ENCODE measurements at regions not wholly inside any gene's neighbourhood (a gene's known extent, or its start where the extent isn't known, plus 50 kb on each side); places are given as distances from the start of the nearest gene placed in this dataset.
"Not testable (repeated sequence)": the region's sequence is repeated elsewhere in the genome, so short reads cannot be mapped to it uniquely, and the experiment has no call there.

- no peak for FAIRE-seq
- no peak for DNase-seq (ENCODE audit: low spot score)
Measured at GRCh38 chr16:85220125-85220839, 108.0 kb upstream of the CIBAR2 start.

- no peak for DNase-seq (ENCODE audit: low spot score)
- FAIRE-seq = no peak
Measured at GRCh38 chr16:85220964-85221731, 108.9 kb upstream of the CIBAR2 start.

GRCh38 chr16:85221771-85222154, 109.5 kb upstream of the CIBAR2 start:
- no peak for FAIRE-seq
- no peak for DNase-seq (ENCODE audit: low spot score)

GRCh38 chr16:85222155-85222863, 110.0 kb upstream of the CIBAR2 start:
- DNase-seq (ENCODE audit: low spot score) (no peak), FAIRE-seq (no peak)

- DNase-seq (ENCODE audit: low spot score) (no peak), FAIRE-seq (no peak)
Measured at GRCh38 chr16:85225257-85225656, 113.0 kb upstream of the CIBAR2 start.

GRCh38 chr16:85225721-85226120, 113.4 kb upstream of the CIBAR2 start:
- FAIRE-seq (no peak), DNase-seq (ENCODE audit: low spot score) (no peak)

GRCh38 chr16:85227084-85227945, 115.0 kb upstream of the CIBAR2 start:
- DNase-seq (ENCODE audit: low spot score) (peak; percentile 76), FAIRE-seq (peak; percentile 88)

- no peak for FAIRE-seq
Measured at GRCh38 chr16:85227946-85228862, 115.9 kb upstream of the CIBAR2 start.

GRCh38 chr16:85228970-85229430, 116.7 kb upstream of the CIBAR2 start:
- FAIRE-seq (no peak), DNase-seq (ENCODE audit: low spot score) (no peak)

More at GRCh38 chr16:85227946-85228862, 115.9 kb upstream of the CIBAR2 start:
- DNase-seq (ENCODE audit: low spot score) = peak; percentile 30

GRCh38 chr16:85229869-85230462, 117.7 kb upstream of the CIBAR2 start:
- no peak for FAIRE-seq

GRCh38 chr16:85230764-85231383, 118.6 kb upstream of the CIBAR2 start:
- FAIRE-seq; DNase-seq (ENCODE audit: low spot score): not testable (repeated sequence)

More at GRCh38 chr16:85229869-85230462, 117.7 kb upstream of the CIBAR2 start:
- no peak for DNase-seq (ENCODE audit: low spot score)

GRCh38 chr16:85231959-85232358, 119.7 kb upstream of the CIBAR2 start:
- DNase-seq (ENCODE audit: low spot score) (no peak), FAIRE-seq (no peak)

GRCh38 chr16:85232369-85233142, 120.3 kb upstream of the CIBAR2 start:
- no peak for FAIRE-seq
- no peak for DNase-seq (ENCODE audit: low spot score)

- DNase-seq (ENCODE audit: low spot score) = no peak
- no peak for FAIRE-seq
Measured at GRCh38 chr16:85233516-85233915, 121.2 kb upstream of the CIBAR2 start.

GRCh38 chr16:85234310-85235204, 122.3 kb upstream of the CIBAR2 start:
- DNase-seq (ENCODE audit: low spot score) (no peak), FAIRE-seq (no peak)

GRCh38 chr16:85235991-85236817, 123.9 kb upstream of the CIBAR2 start:
- no peak for FAIRE-seq
- no peak for DNase-seq (ENCODE audit: low spot score)

GRCh38 chr16:85236818-85237150, 124.5 kb upstream of the CIBAR2 start:
- DNase-seq (ENCODE audit: low spot score) = no peak
- FAIRE-seq = no peak

Data from RCC 7860 (cell line).